HG03280 (cell line): ENCODE measurements at regions not wholly inside any gene's neighbourhood (a gene's known extent, or its start where the extent isn't known, plus 50 kb on each side); places are given as distances from the start of the nearest gene placed in this dataset.

ENCODE experiments used
- ATAC-seq: cut with Tn5 transposase; IDR thresholded peaks from one replicate; pipeline ENCODE4 v1.9.1; 2021; ENCODE audit warnings: mild to moderate bottlenecking, moderate library complexity; ENCODE audit not compliant: unreplicated experiment

GRCh38 chr1:168959382-168959781 is 147.1 kb upstream of the ATP1B1 start:
- ATAC-seq: no peak

GRCh38 chr1:168960114-168960513 is 146.4 kb upstream of the ATP1B1 start:
- ATAC-seq: no peak

- ATAC-seq: no peak
These were observed 145.9 kb upstream of the ATP1B1 start for GRCh38 chr1:168960595-168960994.

DNA sequence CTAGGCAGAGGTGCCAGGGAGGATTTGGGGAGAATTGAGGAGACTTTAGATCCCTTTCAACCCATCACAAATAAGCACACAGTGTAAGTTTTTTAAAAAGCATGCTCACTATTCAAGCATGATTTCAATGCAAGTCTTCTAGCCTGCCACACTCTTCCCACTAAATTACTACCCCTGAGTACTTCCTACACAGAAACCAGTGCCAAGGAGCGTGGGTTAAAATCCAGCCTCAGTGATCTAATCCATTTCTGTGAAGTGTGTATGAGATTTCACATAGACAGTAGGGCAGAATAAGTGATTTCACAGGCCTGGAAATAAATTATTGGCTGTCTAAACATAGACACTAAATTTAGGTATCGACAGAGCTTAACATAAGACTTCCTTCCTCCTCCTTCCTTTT is 142.9 kb upstream of the ATP1B1 start:
- ATAC-seq: no peak

DNA sequence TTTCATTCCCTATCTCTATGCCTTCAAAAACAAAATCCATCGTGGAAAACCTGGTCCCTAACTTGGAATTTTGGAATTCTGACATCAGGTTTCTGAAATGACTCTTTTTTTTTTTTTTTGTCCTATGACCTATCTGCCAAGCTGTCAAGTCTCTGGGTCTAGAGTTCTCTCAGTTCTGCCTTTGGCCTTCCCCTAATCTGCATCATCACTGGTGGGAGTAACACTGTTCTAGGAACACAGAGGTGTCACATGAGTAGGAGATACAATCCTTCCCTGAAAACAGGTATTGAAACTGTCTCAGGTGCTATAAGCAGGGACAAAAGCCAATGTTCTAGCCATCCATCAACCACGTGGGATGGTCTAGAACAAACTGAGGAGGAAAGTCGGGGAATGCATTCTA is 142.0 kb upstream of the ATP1B1 start:
- no peak for ATAC-seq

- ATAC-seq: no peak
These were observed 140.3 kb upstream of the ATP1B1 start for GRCh38 chr1:168966217-168966616.

- no peak for ATAC-seq
These were observed 139.9 kb upstream of the ATP1B1 start for GRCh38 chr1:168966636-168967035.

DNA sequence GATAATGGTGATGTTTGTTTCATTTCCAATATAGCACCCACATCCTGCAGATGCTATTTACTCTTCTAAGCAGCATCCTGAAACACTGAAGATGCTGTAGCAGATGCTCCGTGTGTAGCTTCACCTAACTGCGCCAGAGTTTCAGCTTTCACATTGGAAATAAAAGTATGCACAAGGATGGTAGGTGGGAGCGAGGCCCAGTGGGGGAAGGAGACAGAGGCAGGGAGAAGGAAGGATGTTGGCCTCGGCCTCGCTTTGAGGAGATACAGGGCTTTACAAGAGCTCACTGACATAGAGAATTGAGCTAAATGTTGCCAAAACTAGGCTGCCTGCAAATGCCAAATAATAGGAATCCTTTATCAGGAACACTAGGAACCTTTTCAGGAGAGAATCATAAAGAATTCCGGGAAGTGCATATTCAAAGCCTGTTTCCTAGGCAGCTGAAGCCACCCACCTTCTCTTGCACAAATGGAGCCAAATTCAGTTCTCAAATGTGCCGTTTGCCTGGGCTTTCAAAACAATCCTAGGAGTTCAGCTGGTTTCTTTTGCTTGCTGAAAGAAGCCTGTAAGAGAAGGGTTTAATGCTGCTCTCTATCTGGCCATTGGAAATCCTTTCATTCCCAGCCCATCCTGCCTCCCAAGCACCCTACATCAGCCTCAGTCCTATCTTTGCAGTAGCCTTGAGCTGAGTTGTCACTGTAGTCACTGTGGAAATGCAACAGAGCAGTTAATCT is 135.4 kb upstream of the ATP1B1 start:
- ATAC-seq: no peak

DNA sequence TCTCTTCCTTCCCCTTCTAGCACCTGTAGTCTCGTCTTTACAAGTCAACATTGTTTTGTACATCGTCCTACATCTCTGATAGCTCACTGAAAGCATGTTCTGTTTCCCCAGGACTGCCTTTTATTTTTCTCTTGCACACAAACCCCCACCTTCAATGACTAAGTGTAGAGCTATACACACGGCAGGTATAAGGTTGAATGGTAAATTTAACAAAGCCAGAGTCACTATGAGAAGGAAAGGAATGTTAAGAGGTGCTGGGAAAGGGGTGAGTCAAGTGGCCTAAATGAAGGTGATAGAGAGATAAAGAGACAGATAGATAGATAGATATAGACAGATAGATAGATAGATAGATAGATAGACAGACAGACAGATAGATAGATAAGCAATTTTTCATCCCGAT is 134.3 kb upstream of the ATP1B1 start:
- ATAC-seq: no peak

DNA sequence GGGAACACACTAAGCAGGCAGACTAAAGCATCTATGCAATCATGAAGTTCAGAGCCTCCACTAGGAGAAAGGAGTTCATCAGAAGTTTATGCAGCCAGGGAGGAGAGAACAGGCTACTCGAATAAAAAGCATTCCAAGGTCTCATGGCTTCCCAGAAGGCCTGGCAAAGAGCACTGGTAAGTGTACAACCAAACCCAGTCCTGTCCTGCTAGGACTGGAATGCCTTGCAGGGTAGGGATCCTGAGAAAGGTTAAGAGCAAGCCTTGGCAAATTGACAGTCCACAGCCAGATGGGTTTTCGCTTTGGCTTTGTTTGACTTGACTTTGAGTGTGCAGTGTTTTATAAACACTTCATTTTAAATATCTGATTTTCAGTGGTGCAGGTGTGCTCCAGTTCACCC is 133.6 kb upstream of the ATP1B1 start:
- no peak for ATAC-seq

DNA sequence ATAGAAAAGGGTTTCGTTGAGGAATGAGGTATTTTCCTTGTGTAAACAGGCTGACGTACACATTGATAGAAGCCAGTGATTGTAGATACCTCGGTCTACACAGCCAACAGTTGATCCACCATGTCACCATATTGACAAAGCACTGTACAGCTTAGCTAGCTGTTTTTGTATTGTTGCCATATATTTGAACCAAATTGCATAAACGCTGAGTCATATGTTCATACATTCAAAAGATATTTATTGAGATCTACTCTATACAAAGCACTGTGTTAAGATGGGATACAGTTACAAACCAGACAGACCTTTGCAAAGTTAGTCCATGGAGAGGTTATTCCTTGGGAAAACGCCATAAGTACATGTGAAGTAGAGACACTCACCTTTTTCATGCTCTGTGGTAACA is 132.4 kb upstream of the ATP1B1 start:
- ATAC-seq: no peak

DNA sequence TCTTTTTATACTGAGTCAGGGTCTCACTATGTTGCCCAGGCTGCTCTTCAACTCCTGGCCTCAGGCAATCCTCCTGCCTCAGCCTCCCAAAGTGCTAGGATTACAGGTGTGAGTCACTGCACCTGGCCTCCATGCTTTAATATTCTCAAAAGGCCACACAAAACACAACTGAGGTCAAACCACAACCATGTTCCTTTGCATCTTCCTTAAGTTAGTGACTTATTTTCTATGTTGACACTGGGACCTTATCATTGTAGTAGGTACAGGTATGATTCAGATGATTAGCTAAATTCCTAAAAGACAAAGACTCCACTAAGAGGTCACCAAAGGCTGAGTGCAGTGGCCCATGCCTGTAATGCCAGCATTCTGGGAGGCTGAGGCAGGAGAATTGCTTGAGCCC is 131.9 kb upstream of the ATP1B1 start:
- no peak for ATAC-seq

DNA sequence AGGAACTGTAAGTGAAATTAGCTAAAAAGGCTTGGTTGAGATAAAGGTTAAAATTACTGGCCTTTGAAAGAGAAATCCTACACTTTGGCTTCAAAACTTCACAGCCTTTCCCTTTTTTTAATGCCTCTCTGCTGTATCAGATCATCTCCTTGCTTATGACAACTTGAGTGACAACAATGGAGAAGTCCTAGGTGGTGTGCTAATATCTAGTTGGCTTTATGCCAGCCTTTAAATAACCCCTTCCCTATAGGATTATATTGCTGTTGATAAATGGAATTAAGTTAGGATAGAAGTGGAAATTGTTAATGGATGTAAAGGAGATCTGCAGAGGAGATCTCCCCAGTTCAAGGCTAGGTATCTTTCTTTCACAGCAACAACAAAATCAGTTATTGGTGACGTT is 130.2 kb upstream of the ATP1B1 start:
- ATAC-seq: no peak

DNA sequence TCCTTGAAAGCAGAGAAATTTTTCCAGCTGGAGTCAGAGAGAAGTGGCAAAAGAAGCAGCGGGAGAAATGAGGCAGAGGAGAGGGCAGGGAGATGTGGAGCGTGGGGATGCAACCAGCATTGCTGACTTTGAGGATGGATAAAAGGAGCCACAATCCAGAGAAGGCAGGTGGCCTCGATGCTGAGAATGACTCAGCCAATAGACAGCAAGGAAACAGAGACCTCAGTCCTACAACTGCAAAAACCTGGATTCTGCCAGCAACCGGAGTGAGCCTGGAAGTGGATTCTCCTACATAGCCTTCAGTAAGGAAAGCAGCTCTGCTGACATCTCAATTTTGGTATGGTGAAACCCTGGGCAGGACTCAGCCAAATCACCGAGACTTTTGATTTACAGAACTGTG is 128.9 kb upstream of the ATP1B1 start:
- ATAC-seq: no peak

DNA sequence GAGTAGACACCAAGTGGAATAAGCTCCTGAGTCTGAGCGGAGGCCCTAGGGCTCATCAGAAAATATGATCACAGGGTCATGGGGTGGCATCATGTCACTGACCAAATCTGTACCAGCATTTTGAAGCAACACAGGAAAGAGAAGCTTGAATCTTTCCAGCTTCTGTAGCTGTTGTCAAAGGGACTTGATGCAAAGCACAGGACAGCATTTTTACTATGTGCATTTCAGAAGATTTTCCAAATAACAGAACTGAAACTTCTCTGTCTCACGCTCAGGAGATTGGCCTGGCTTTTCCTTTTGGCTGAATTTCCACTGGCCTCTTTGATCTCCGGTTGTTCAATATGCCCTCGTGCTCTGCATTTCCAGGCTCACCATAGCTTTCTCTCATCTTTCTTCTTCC is 127.2 kb upstream of the ATP1B1 start:
- no peak for ATAC-seq

DNA sequence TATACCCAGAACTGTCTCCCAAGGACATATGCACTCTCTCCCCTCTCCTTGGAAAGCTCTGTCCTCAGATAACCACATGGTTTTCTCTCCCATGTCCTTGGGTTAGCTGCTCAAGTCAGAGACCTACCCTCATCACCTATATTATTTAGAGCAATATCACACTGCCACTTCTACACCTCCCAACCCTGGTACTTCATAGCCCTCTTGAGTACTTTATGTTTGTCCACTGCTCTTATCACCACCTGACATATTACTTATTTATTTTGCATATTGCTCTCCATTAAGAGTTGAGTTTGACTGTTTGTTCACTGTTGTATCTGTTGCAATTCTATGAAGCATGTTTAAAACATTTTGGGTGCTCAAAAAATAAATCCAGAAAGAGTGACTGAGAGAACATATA is 126.3 kb upstream of the ATP1B1 start:
- no peak for ATAC-seq

DNA sequence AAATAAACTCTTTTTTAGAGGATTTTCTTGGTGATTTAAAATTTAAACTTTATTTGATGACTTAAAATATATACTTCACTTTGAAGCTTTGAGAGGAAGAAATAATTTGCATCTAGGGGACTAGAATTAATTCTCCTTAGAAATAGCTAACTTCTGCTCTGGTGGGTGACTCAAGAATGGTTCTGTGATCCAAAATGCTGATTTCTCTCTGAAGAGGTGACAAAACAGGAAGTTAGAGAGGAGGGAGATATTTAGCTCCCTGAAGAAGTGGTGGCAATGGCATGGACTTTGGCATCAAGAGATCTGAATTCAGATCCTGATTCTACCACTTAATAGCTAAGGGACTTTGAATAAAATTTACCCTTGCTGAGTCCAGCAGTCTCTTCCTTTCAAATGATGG is 125.8 kb upstream of the ATP1B1 start:
- no peak for ATAC-seq

DNA sequence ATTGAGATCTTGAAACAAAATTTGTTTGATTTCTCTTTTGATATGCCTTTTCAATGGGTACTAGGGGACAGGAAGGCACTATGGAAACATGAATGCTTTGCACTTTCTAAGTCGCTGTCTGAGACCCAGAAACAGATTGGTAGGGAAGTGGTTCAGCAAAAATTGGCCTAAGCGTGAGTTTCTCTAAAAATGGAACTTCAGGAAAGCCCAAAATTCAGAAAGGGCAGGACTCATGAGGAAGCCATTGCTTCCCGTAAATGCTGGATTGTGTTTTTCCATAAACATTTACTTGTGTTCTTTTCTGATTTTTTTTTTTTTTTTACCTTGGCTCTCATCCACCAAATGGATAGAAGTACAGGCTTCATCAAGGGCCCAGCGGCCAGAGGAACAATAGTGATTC is 123.7 kb upstream of the ATP1B1 start:
- ATAC-seq: no peak

- ATAC-seq: no peak
These were observed 119.2 kb upstream of the ATP1B1 start for GRCh38 chr1:168987330-168987729.

- no peak for ATAC-seq
These were observed 118.6 kb upstream of the ATP1B1 start for GRCh38 chr1:168987923-168988322.

DNA sequence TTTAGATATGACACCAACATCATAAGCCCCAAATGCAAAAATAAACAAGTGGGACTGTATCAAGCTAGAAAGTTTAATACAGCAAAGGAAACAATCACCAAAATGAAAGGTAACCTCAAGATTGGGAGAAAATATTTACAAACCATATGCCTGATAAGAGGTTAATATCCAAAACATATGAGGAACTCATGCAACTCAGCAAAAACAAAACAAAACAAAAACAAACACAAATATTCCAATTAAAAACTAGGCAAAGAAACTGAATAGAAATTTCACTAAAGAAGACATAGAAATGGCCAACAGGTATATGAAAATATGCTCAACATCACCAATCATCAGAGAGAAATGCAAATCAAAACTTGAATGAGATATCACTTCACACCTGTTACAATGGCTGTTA is 116.5 kb upstream of the ATP1B1 start:
- no peak for ATAC-seq

- no peak for ATAC-seq
These were observed 114.6 kb upstream of the ATP1B1 start for GRCh38 chr1:168991667-168992475.

- ATAC-seq: no peak
These were observed 105.1 kb upstream of the ATP1B1 start for GRCh38 chr1:169001353-169001752.
